ENCODE measurements at regions not wholly inside any gene's neighbourhood (a gene's known extent, or its start where the extent isn't known, plus 50 kb on each side); places are given as distances from the start of the nearest gene placed in this dataset.

DNA sequence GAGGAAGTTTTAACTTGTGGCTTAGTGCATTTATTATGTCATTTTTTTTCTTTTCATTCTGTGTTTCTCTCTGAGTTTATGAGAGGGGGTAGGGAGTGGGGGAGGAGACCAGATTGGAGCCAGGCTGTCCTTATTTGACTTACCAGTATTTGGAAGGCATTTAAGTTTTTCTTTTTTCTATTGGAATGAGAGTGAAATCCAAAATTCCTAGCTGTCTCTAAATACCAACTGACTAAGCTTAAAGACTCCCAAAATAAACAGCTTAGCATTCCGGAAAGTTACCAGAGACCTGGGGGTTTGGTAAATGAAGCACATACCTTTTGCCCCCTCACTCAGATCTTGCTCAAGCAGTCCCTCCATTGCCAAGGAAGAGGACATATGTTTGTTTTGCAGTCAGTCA, 581.9 kb upstream of the BRINP1 start:
- Histone ChIP-seq H3K4me2 (ENCODE audit: low read length) (no peak overlapping the region), H3K27ac (ENCODE audit: low read depth, low read length) (no peak overlapping the region), H3K9ac (ENCODE audit: low read length) (no peak overlapping the region), H3K4me3 (replicated peaks in 1 of 2; ENCODE audit: low read depth in 1 of 2, low read length in 2 of 2) (no peak overlapping the region), H3K4me1 (ENCODE audit: control insufficient read depth in 1 of 2, insufficient read depth in 2 of 2, low read length in 2 of 2) (no peaks in the 10 kb centered on the region), H3K9me2 (ENCODE audit: insufficient read depth) (no peaks in the 10 kb centered on the region), H2AFZ (ENCODE audit: low read depth, low read length, poor library complexity, severe bottlenecking) (no peak overlapping the region), H4K20me1 (ENCODE audit: insufficient read depth) (no peaks in the 10 kb centered on the region), H3K79me2 (ENCODE audit: insufficient read depth, low read length) (no peaks in the 10 kb centered on the region), H3K9me3 (ENCODE audit: control insufficient read depth in 1 of 2, insufficient read depth in 1 of 2, low read depth in 1 of 2, low read length in 2 of 2) (no peaks in the 10 kb centered on the region), H3K27me3 (ENCODE audit: insufficient read depth, low read length) (peaks cover 48% of the 10 kb centered on the region), H3K36me3 (ENCODE audit: control insufficient read depth in 1 of 2, insufficient read depth in 2 of 2, low read length in 2 of 2) (no peaks in the 10 kb centered on the region)
- TF ChIP-seq TCF7L2 (IDR thresholded peaks at IDR 0.05; ENCODE audit: borderline replicate concordance, extremely low read depth, insufficient read depth, insufficient read length) (no peak), YY1 (IDR thresholded peaks at IDR 0.05; ENCODE audit: extremely low read depth, insufficient replicate concordance, low read depth, low read length) (no peak), ELF1 (IDR thresholded peaks at IDR 0.05; ENCODE audit: borderline replicate concordance, low read depth) (no peak), SP1 (IDR thresholded peaks at IDR 0.05; ENCODE audit: low read depth) (no peak), SRF (IDR thresholded peaks at IDR 0.05; ENCODE audit: low read depth) (no peak), CEBPB (IDR thresholded peaks at IDR 0.05; ENCODE audit: low read depth) (no peak), ZFX (IDR thresholded peaks at IDR 0.05) (no peak), EZH2phosphoT487 (IDR thresholded peaks at IDR 0.05; ENCODE audit: borderline replicate concordance) (no peak), POLR2AphosphoS5 (IDR thresholded peaks at IDR 0.05; ENCODE audit: low read depth, low read length) (no peak), CBX3 (IDR thresholded peaks at IDR 0.05; ENCODE audit: low read depth) (no peak), ZNF274 (IDR thresholded peaks at IDR 0.05; ENCODE audit: low read depth, low read length) (no peak)
- TF ChIP-seq, protein P1, sequence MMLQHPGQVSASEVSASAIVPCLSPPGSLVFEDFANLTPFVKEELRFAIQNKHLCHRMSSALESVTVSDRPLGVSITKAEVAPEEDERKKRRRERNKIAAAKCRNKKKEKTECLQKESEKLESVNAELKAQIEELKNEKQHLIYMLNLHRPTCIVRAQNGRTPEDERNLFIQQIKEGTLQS (IDR thresholded peaks at IDR 0.05): no peak
- TF ChIP-seq, protein P2, sequence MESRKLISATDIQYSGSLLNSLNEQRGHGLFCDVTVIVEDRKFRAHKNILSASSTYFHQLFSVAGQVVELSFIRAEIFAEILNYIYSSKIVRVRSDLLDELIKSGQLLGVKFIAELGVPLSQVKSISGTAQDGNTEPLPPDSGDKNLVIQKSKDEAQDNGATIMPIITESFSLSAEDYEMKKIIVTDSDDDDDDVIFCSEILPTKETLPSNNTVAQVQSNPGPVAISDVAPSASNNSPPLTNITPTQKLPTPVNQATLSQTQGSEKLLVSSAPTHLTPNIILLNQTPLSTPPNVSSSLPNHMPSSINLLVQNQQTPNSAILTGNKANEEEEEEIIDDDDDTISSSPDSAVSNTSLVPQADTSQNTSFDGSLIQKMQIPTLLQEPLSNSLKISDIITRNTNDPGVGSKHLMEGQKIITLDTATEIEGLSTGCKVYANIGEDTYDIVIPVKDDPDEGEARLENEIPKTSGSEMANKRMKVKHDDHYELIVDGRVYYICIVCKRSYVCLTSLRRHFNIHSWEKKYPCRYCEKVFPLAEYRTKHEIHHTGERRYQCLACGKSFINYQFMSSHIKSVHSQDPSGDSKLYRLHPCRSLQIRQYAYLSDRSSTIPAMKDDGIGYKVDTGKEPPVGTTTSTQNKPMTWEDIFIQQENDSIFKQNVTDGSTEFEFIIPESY (IDR thresholded peaks at IDR 0.05; ENCODE audit: extremely low read depth, insufficient replicate concordance, low read length): no peak
- intact Hi-C loops (cut with micrococcal nuclease): no loop called here
- DNase-seq (ENCODE audit: low read depth, low spot score) (no peak), ATAC-seq (no peak)
- POLR2A ChIA-PET: no interaction called here
- BruUV-seq (replicated peaks): no TSS peak
- CTCF ChIA-PET: no interaction called here
- RAD21 ChIA-PET (ENCODE audit: low non-redundant PET in 1 of 2, low total read pairs in 2 of 2, uncharacterized antibody in 2 of 2, unreplicated experiment in 2 of 2): no interaction called here

Measured in HCT116 (cell line).